ENCODE measurements at regions not wholly inside any gene's neighbourhood (a gene's known extent, or its start where the extent isn't known, plus 50 kb on each side); places are given as distances from the start of the nearest gene placed in this dataset.

DNA sequence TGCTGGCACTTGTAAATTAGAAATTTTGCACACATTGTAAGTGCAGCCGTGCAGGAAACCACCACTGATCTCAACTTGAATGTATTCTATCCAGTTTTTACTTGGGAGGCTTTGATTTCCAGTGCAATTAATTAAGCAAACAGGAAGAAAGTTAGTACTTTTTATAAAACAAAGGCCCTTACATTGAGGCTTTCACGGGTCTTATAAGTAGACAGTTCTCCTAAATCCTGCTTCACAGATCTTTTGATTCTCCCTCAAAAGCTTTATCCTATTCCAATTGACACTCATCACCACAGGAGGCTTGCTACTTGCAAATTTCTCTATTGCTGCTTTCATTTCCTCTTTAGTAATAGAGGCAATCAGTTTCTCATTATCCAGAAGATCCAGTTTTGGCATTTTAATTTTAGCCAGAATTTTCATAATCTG lies 90.1 kb downstream of the ERCC5 start:
- no peak for DNase-seq (ENCODE audit: low read depth in 2 of 2)

DNA sequence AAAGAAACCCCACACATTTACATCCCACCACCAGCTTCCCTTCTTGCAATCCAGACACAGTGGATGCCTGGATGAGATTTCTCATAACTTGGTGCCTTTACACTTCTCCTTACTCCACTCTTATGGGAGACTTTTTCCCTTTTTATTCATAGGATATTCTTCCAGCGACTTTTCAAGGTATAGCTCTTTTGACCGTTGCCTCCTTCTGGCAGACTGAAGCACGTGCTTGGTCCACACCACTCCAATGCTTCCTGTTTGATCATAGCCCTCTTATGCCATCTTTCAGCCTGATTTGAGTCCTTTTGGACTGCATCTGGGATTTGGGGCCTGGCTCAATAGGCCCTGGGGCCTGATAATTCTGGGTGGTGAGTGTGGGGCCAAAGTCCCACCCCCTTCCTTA lies 87.7 kb downstream of the ERCC5 start:
- DNase-seq (ENCODE audit: low read depth in 2 of 2) = no peak

DNA sequence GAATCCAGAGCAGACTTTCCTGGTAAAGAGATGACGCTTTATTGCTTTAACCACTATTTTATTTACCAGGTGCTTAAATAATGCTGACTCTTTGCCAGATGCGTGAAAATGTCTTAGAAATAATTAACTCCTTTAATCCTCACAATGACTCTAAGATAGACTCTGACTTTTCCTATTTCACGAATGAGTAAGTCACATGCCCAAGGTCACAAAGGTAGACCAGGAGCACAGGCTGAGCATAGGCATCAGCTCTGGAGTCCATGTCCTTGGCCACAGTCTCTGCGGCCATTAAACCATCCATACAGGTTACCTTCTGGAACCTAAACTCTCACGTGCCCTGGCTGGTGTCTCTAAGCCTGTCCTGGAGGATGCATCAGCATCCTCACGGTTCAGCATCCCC lies 87.3 kb downstream of the ERCC5 start:
- DNase-seq (ENCODE audit: low read depth in 2 of 2) = no peak

DNA sequence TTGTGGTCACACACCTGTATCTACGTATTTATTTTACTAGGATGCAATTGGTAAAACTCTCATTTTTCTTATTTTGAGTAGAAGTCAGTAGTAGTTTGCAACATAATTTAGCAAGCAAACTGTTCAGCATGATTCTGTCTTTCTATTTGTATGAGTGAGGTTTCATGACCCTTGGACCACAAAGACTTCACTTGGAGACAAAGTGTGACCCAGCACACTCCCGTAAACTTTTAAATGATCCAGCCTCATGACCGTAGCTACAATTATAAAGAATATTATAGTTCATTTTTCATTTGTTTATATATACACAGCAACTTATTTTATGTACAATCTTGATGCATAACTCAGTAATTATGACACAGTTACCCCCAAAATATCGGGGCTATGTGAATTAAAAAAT lies 86.5 kb downstream of the ERCC5 start:
- DNase-seq (ENCODE audit: low read depth in 2 of 2) = no peak

DNA sequence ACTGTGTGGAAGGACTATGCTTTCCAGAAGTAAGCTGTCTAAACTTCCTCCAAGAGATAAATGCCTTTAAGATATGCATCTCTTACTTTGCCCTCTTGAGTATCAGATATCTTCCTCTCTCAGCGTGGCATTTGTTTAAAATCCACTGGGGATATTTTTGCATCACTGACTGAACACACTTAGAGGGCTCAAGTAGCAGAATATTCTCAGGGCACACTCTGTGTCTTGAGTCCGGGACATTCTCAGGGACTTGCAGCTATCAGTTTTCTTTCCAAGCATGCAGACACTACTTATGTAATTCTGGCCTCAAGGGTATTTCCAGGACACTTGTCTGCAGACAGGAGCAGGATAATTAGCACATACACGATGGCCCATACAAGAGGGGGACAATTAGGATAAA lies 84.7 kb downstream of the ERCC5 start:
- no peak for DNase-seq (ENCODE audit: low read depth in 2 of 2)

DNA sequence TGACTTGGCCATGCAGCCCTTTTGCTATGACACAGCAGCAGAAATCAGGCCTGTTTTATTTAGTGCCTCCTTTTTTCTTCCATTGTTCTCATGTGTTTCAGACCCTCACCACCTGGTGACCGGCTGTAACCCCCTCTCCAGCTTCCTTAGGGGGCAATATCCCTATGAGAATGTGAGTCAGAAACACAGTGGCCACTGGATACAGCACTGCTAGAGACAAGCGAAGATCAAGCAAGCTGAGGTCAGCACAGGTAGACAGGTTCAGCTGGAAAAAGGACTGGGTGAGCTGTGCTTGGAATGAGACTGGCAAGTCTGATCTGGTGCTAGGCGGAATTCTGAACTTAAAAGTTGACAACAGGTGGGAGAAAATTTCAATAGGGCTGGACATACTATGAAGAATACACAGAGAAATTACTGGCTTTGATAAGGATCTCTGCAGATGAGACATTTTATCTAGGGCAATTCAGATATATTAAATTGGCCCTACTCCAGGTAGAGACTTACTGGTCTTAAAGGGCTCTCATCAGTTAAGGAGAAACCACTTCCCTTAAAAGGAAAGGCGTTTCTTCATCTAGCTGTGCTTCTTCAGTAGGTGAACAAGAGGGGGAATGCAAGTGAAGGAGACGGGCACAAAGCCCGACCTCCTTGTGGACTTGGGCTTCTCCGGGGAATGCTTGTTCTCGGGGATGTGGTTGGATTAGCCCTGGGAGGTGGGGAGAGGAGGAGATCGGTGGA lies 83.3 kb downstream of the ERCC5 start:
- DNase-seq (ENCODE audit: low read depth in 2 of 2) = no peak

All from fibroblast of skin of left biceps (primary cell).